Embryonic facial prominence (tissue), 1 donor: ENCODE measurements at regions not wholly inside any gene's neighbourhood (a gene's known extent, or its start where the extent isn't known, plus 50 kb on each side); places are given as distances from the start of the nearest gene placed in this dataset.

ENCODE experiments used
- DNase-seq: peaks from one replicate; pipeline ENCODE4 v3.0.0-alpha.2; 2016; ENCODE audit errors: extremely low spot score

GRCh38 chr2:78439122-78439521 lies 586.4 kb upstream of the REG3G start:
- no peak for DNase-seq

GRCh38 chr2:78455586-78455985 lies 569.9 kb upstream of the REG3G start:
- DNase-seq: no peak

GRCh38 chr2:78457269-78457668 lies 568.2 kb upstream of the REG3G start:
- no peak for DNase-seq

GRCh38 chr2:78465707-78466106 lies 559.8 kb upstream of the REG3G start:
- DNase-seq: no peak

GRCh38 chr2:78476619-78477229 lies 548.8 kb upstream of the REG3G start:
- no peak for DNase-seq

GRCh38 chr2:78486565-78486964 lies 538.9 kb upstream of the REG3G start:
- DNase-seq: no peak

GRCh38 chr2:78498125-78498524 lies 527.4 kb upstream of the REG3G start:
- DNase-seq: no peak

- DNase-seq: no peak
These were observed 519.2 kb upstream of the REG3G start for GRCh38 chr2:78506301-78506700.

GRCh38 chr2:78521938-78522337 lies 503.6 kb upstream of the REG3G start:
- DNase-seq: no peak

GRCh38 chr2:78532762-78533379 lies 492.6 kb upstream of the REG3G start:
- DNase-seq: no peak

- no peak for DNase-seq
These were observed 490.1 kb upstream of the REG3G start for GRCh38 chr2:78535395-78535794.

GRCh38 chr2:78538322-78538721 lies 487.2 kb upstream of the REG3G start:
- no peak for DNase-seq

GRCh38 chr2:78540255-78540654 lies 485.2 kb upstream of the REG3G start:
- DNase-seq: no peak

GRCh38 chr2:78541088-78541450 lies 484.4 kb upstream of the REG3G start:
- no peak for DNase-seq

GRCh38 chr2:78541451-78542267 lies 483.8 kb upstream of the REG3G start:
- DNase-seq: no peak

- DNase-seq: no peak
These were observed 478.7 kb upstream of the REG3G start for GRCh38 chr2:78546843-78547242.

- DNase-seq: no peak
These were observed 475.7 kb upstream of the REG3G start for GRCh38 chr2:78549766-78550165.

GRCh38 chr2:78553866-78554647 lies 471.4 kb upstream of the REG3G start:
- DNase-seq: no peak

GRCh38 chr2:78561876-78562275 lies 463.6 kb upstream of the REG3G start:
- no peak for DNase-seq

GRCh38 chr2:78564666-78565065 lies 460.8 kb upstream of the REG3G start:
- DNase-seq: no peak

GRCh38 chr2:78568782-78569373 lies 456.6 kb upstream of the REG3G start:
- no peak for DNase-seq

- no peak for DNase-seq
These were observed 449.1 kb upstream of the REG3G start for GRCh38 chr2:78576409-78576808.
